Neural progenitor cell (in vitro differentiated cells): ENCODE measurements at regions not wholly inside any gene's neighbourhood (a gene's known extent, or its start where the extent isn't known, plus 50 kb on each side); places are given as distances from the start of the nearest gene placed in this dataset.

Source experiments
- DNase-seq: peaks from one replicate; pipeline ENCODE4 v3.0.0-alpha.2; 2016; ENCODE audit warnings: low spot score
- H2AFZ ChIP-seq: fragments of 200-600 bp; sonication (generic); replicated peaks from 2 replicates; pipeline ENCODE4 v1.6.1; 2016; ENCODE audit warnings: antibody characterized with exemption
- H3F3A ChIP-seq: fragments of 200-600 bp; sonication (generic); 2 replicates; pipeline ENCODE4 v1.6.1; 2016; ENCODE audit warnings: antibody characterized with exemption, low read depth
- H3K27ac ChIP-seq: fragments of 200-600 bp; sonication (generic); 2 replicates; pipeline ENCODE4 v1.5.1; 2016; ENCODE audit warnings: mild to moderate bottlenecking
- H3K27me3 ChIP-seq: fragments of 200-600 bp; sonication (generic); 2 replicates; pipeline ENCODE4 v1.6.1; 2016; ENCODE audit warnings: mild to moderate bottlenecking, moderate library complexity
- H3K36me3 ChIP-seq: fragments of 200-600 bp; sonication (generic); 2 replicates; pipeline ENCODE4 v1.5.1; 2016
- H3K4me1 ChIP-seq: fragments of 200-600 bp; sonication (generic); 2 replicates; pipeline ENCODE4 v1.6.1; 2016; ENCODE audit warnings: mixed run types
- H3K4me2 ChIP-seq: fragments of 200-600 bp; sonication (generic); 2 replicates; pipeline ENCODE4 v1.6.1; 2016
- H3K4me3 ChIP-seq: fragments of 200-600 bp; sonication (generic); 2 replicates; pipeline ENCODE4 v1.5.1; 2016
- H3K79me2 ChIP-seq: fragments of 200-600 bp; sonication (generic); 2 replicates; pipeline ENCODE4 v1.6.1; 2016; ENCODE audit warnings: low read depth
- H3K9ac ChIP-seq: fragments of 200-600 bp; sonication (generic); 2 replicates; pipeline ENCODE4 v1.6.1; 2016
- H3K9me3 ChIP-seq: fragments of 200-600 bp; sonication (generic); 2 replicates; pipeline ENCODE4 v1.5.1; 2016; ENCODE audit warnings: low read depth
- H4K20me1 ChIP-seq: fragments of 200-600 bp; sonication (generic); 2 replicates; pipeline ENCODE4 v1.6.1; 2016; ENCODE audit warnings: low read depth
- H3K27ac Mint-ChIP-seq: 3 replicates; pipeline ENCODE4 v1.8.0; 2021; ENCODE audit warnings: mixed read lengths
- H3K27me3 Mint-ChIP-seq: 2 replicates; pipeline ENCODE4 v1.8.0; 2022; ENCODE audit warnings: low read depth, mild to moderate bottlenecking, inconsistent platforms, moderate library complexity, mixed read lengths; ENCODE audit not compliant: insufficient read depth
- H3K36me3 Mint-ChIP-seq: 3 replicates; pipeline ENCODE4 v1.8.0; 2021; ENCODE audit warnings: mixed read lengths
- H3K4me1 Mint-ChIP-seq: 3 replicates; pipeline ENCODE4 v1.8.0; 2021; ENCODE audit warnings: mixed read lengths
- H3K4me3 Mint-ChIP-seq: 3 replicates; pipeline ENCODE4 v1.8.0; 2021; ENCODE audit warnings: mild to moderate bottlenecking, moderate library complexity, mixed read lengths
- H3K9me3 Mint-ChIP-seq: 3 replicates; pipeline ENCODE4 v1.8.0; 2020; ENCODE audit warnings: mixed read lengths
- CTCF ChIP-seq: fragments of 200-600 bp; sonication (generic); IDR thresholded peaks from 2 replicates; pipeline ENCODE4 v1.5.1; 2017; ENCODE audit warnings: antibody characterized with exemption, mild to moderate bottlenecking
- EZH2 ChIP-seq: fragments of 200-600 bp; sonication (generic); IDR thresholded peaks from 2 replicates; pipeline ENCODE4 v1.6.1; 2017; ENCODE audit warnings: antibody characterized with exemption, mild to moderate bottlenecking, moderate library complexity
- EZH2phosphoT487 ChIP-seq: fragments of 200-600 bp; sonication (generic); IDR thresholded peaks from 2 replicates; pipeline ENCODE4 v1.6.1; 2017; ENCODE audit warnings: antibody characterized with exemption

DNA sequence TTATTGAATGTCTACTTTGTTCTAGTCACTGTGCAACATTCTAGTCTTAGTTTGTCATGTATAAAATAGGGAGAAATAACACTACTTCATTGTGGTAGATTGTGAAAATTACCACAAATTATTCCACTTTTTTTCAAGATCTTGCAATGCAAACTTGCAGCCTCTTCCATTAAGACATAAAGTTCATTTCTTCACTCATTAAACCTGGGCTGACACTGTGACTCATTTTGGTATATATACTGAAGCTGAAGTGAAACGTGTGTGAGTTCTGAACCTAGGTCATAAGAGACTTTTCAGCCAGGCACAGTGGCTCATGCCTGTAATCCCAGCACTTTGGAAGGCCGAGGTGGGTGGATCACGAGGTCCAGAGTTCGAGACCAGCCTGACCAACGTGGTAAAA lies 329.0 kb downstream of the BCKDHB start:
- H2AFZ ChIP-seq: no peak overlapping the region
- Mint-ChIP-seq H3K4me1 (peaks cover 18% of the 10 kb centered on the region), H3K27ac (no peak overlapping the region), H3K4me3 (no peak overlapping the region), H3K27me3 (no peaks in the 10 kb centered on the region), H3K9me3 (peaks cover 7% of the 10 kb centered on the region), H3K36me3 (no peaks in the 10 kb centered on the region)
- H3K27me3 ChIP-seq: no peaks in the 10 kb centered on the region
- H3K79me2 ChIP-seq: no peaks in the 10 kb centered on the region
- H4K20me1 ChIP-seq: no peaks in the 10 kb centered on the region
- peaks cover 25% of the 10 kb centered on the region for H3F3A ChIP-seq
- H3K4me1 ChIP-seq: peaks cover 59% of the 10 kb centered on the region
- H3K36me3 ChIP-seq: no peaks in the 10 kb centered on the region
- no peak overlapping the region for H3K27ac ChIP-seq
- TF ChIP-seq CTCF (no peak), EZH2phosphoT487 (no peak), EZH2 (no peak)
- H3K4me2 ChIP-seq: no peak overlapping the region
- no peak overlapping the region for H3K4me3 ChIP-seq
- H3K9me3 ChIP-seq: no peaks in the 10 kb centered on the region
- no peak for DNase-seq
- H3K9ac ChIP-seq: no peak overlapping the region

GRCh38 chr6:80434691-80435350 lies 328.4 kb downstream of the BCKDHB start:
- no peaks in the 10 kb centered on the region for H3K27me3 Mint-ChIP-seq

DNA sequence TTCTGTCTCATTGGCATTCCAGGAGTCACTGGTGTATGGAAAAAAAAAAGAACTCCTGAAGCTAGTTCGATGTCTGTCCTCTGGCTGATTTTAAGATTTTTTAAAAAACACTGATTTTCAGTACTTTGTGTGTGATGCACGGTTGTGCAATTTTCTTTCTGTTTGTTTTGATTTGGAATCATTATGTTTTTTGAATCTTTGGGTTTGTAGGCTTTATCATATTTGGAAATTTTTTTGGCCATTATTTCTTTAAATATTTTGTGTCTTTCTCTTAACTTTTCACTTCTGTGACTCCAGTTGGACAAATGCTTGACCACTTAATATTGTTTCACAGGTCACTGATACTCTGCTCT lies 327.2 kb downstream of the BCKDHB start:
- Mint-ChIP-seq H3K36me3 (no peaks in the 10 kb centered on the region), H3K9me3 (peaks cover 18% of the 10 kb centered on the region), H3K4me3 (no peak overlapping the region), H3K27me3 (no peaks in the 10 kb centered on the region), H3K27ac (peak overlapping the region; percentile 32), H3K4me1 (peaks cover 10% of the 10 kb centered on the region)
- Histone ChIP-seq H3K4me1 (peaks cover 41% of the 10 kb centered on the region), H3K27ac (peak overlapping the region; percentile 72), H2AFZ (peak overlapping the region; percentile 86), H3K79me2 (no peaks in the 10 kb centered on the region), H3K27me3 (no peaks in the 10 kb centered on the region), H3K36me3 (no peaks in the 10 kb centered on the region), H3K9me3 (no peaks in the 10 kb centered on the region), H4K20me1 (no peaks in the 10 kb centered on the region), H3K9ac (no peak overlapping the region), H3F3A (peaks cover 25% of the 10 kb centered on the region), H3K4me3 (peak overlapping the region; percentile 18), H3K4me2 (peak overlapping the region; percentile 56)
- no peak for DNase-seq
- TF ChIP-seq CTCF: no peak
- TF ChIP-seq EZH2: no peak
- no peak for TF ChIP-seq EZH2phosphoT487

More at GRCh38 chr6:80434691-80435350, 328.4 kb downstream of the BCKDHB start:
- Histone ChIP-seq H4K20me1 (no peaks in the 10 kb centered on the region), H3K79me2 (no peaks in the 10 kb centered on the region), H3K9ac (no peak overlapping the region), H3F3A (peaks cover 25% of the 10 kb centered on the region), H3K27ac (peak overlapping the region; percentile 64), H2AFZ (no peak overlapping the region), H3K4me1 (peaks cover 53% of the 10 kb centered on the region), H3K4me3 (no peak overlapping the region), H3K27me3 (no peaks in the 10 kb centered on the region), H3K36me3 (no peaks in the 10 kb centered on the region), H3K9me3 (no peaks in the 10 kb centered on the region), H3K4me2 (peak overlapping the region; percentile 56)
- H3K4me3 Mint-ChIP-seq: no peak overlapping the region
- peaks cover 18% of the 10 kb centered on the region for H3K4me1 Mint-ChIP-seq
- H3K27ac Mint-ChIP-seq: no peak overlapping the region
- no peaks in the 10 kb centered on the region for H3K36me3 Mint-ChIP-seq
- DNase-seq: no peak
- TF ChIP-seq CTCF (no peak), EZH2phosphoT487 (no peak)
- peaks cover 11% of the 10 kb centered on the region for H3K9me3 Mint-ChIP-seq
